IPS-NIHi11 (cell line): ENCODE measurements at regions not wholly inside any gene's neighbourhood (a gene's known extent, or its start where the extent isn't known, plus 50 kb on each side); places are given as distances from the start of the nearest gene placed in this dataset.

Source experiments
- DNase-seq: peaks from one replicate; pipeline ENCODE4 v3.0.0; 2012; ENCODE audit warnings: mixed read lengths, low spot score

DNA sequence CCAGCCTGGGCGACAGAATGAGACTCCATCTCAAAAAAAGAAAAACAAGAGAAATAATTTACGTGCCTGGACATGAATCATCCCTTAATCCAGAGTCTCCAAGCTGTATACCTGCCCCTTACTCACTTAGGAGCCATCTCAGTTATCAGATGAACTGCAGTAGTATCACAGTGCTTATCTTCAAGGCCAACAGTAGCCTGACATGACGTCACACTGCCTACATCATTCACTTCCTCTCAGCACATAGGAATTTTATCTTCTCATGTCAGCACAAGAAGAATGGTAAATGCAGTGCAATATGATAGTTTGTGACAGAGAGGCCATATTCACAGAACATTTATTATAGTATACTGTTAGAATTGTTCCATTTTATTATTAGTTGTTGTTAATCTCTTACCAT lies 216.6 kb downstream of the SS18 start:
- DNase-seq = no peak

DNA sequence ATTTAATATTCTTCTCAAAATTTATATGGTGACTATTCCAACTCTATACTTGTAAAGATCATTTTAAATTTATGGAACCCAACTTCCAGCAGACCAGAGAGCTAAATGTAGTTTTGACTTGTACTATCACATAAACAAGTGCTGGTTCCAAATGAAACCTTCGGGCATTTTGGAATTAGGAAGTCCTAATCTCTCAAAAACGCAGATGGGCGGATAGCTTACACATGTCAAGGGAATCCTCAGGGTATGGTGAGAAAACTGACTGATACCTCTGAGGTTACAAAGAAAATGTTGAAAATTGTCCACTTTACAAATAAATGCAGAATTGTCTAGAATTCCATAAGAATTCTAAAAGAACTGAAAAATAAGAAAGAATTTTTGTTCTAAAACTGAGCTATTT lies 224.1 kb downstream of the SS18 start:
- no peak for DNase-seq

DNA sequence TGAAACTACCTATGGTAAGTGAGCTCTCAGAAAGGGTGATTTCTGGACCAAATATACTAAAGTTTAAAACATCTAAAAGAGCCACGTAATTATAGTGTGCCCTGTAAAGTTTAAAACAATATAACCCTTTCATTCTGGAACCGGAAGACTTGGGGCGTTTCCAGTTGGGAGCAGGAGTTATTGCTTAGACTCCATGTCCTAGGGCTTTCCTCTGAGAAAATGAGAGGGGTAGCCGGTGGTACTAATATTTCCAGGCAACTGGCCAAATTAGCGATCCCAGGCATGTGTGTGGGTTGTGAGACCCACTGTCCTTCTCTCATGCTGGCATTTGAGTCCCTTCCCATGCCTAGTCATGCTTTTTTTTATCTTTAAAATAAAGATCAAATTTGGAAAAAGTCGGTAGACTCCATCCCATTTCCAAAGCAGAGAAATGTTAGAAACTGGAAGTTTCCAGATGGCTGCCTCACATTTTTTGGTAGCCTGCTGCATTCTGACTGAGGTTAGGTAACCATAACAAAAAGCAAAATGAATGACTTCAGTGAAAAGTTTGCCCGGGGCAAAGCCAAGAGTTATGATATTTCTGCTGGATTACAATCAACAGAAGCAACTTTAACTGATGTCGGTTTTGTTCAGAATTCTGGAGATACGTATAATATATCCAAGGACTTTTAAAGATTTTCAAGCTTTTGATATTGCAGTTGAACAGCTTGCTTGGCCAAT lies 227.4 kb downstream of the SS18 start:
- DNase-seq = no peak

DNA sequence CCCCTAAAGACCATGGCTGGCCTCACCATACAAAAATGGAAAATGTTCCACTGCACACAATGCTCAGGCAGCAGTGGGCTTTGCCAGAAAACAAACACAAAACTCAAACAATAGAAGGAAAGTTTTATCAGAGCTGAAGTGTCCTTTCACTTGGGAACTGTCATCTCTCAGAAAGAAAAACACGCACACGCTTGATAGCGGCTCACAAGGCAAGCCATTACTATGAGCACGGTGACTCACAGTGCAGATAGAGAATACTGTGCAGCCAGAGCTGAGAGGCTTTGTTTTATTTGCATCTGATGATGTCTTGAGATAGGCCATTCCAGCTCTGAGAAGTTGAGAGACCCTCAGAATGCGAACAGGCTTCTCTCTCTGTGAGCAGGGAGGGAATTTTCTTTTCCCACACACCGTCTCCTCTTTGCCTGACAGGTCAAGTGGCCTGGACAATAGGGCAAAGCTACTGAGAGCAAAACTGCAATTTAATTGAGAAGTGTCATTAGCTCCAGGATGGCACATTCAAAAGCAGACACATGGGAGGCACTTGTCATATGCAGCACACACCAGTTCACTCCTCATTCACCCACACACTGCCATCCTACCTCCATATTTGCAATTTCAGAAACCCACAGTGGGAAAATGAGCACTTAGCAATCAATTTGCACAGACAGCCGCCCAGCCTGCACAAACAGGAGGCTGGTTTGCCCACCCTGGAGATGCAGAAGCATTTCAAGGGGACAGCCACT lies 236.6 kb downstream of the SS18 start:
- no peak for DNase-seq

DNA sequence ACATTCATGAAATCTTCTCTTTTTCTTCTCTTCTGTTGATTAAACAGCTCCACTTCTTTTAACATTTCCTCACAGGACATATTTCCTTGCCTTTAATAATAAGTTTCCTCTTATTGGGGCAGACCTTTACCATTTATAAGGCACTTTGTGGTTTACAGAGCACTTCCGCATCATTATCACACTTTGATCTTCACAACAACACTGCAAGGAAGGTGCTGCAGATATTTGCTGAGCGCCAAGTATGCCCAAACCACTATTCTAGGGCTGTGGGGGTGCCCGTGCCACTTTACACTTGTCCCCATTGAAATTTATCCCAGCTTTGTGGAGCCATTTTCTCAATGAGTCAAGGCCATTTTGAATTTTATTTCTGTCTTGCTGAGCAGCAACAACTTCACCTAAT lies 246.6 kb downstream of the SS18 start:
- DNase-seq = no peak

DNA sequence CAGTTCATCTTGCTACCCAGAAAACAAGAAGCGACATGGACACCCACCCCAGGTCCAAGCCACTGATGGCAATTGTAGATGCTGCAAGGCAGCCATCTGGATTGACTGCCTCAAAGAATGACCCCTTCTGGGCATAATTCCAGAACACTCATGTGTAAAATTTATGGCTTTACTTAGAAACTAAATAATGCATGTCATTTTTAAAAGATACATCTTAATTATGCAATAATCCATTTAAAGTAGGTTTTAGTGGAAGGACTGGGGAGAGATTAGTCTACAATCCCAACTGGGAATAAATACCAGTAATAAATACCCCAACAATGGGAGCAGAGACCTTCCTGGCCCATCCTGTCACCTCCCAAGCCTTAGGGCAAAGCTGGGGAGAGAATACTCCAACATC lies 247.7 kb downstream of the SS18 start:
- DNase-seq = no peak

DNA sequence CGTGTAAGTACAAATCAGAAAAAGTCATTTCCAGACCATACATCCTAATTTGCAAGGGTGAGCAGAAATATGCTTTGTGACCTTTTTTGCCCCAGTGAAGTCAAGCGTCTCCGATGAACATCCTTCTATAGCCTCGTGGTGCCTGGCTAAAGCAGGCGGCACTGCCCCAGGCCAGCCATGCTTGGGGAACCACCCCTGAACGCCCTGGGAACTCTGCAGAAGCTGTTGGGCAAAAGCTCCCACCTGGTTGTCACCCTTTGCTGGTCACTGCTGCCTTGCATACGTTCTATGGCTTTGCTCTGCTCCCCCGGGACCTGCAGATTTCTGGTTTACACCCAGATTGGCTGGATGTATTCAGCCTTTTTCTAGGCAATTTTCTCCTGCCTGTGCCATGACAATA lies 256.4 kb downstream of the SS18 start:
- no peak for DNase-seq

DNA sequence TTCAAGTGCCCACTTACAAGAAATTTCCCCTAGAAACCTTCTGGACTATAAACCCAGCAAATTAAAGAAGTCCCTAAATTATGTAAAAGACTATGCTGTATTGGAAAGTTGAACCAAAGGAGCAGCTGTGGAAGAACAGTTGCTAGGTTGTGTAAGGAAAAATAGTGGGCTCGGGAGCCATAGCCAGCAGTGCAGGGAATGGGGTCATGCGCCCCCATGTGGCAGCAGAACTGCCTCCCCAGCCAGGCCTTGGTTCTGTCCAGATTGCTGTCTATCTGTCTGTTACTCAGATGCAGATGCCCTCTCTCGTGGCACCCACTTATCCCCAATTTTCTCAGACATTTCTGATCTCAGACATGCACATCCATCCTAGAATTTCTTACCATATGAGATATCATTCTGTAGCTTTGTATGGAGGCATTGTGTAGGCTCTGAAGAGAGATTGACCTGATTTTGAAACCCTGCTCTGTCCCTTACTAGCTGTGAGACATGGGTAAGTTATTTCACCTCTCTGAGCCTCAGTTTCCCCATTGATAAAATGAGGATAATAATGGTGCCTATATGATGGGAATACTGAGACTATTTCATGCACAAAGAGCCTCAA lies 258.3 kb downstream of the SS18 start:
- peak; percentile 74 for DNase-seq

DNA sequence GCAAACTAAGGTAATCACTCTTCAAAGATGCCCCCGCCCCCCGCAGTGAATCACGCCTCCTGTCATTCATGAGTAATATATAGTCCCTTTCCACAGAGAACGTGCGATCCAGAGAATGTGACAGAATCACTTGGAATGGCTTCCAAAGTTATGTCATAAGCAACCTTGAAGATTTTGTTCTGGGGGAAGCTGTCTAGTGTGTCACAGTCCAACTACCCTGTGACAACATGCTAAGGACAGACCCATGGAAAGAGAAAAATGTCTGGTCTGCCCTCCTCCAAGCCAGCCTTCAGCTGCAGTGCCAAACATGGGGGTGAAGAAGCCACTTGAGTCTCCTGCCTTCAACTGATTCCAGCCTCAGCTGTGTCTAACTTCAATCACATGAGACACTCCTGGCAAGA lies 259.1 kb downstream of the SS18 start:
- no peak for DNase-seq

DNA sequence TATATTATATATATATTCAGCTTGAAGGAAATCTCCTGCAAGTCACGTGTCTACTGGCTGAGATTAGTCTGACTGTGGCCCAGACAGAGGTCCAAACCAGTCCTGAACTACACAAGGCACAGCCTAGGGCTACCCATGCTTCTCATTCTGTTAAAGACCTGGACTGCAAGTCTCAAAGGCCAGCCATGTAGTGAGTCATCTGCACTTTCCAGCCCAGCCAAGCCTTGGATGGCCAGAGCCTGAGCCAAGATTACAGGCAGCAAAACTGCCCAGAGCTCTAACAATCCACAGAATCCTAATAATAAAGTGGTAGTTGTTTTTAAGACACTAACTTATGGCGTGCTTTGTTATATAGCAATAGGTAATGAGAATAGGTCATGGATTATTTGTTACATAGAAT lies 259.6 kb downstream of the SS18 start:
- DNase-seq = no peak

DNA sequence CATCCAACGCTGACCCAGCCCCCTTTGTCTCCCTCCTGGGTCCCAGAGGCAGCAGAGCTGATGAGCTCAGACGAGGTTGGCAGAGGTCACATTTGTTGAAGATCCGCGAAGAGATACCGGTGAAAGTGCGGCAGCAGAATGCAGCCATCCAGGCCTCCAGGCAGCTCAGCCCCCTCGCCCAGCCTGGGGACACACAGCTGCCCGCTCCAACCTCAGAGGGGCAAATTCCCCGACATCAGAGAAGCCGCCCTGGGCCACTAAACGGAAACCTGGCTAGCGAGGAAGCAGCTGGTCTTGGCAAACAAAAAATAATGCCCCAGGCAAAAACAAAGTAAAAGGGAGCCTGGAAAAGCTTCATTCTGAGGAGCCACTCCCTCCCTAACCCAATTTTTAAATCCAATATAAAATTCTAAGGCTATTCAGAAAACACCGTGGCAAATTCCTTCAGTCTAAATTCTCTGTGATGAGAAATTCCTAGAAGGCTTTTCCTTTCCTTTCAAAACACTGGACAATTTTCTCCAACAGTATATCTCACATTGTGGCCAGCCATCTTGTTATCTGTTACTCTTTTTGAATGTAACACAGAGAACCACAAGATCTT lies 262.4 kb downstream of the SS18 start:
- no peak for DNase-seq

DNA sequence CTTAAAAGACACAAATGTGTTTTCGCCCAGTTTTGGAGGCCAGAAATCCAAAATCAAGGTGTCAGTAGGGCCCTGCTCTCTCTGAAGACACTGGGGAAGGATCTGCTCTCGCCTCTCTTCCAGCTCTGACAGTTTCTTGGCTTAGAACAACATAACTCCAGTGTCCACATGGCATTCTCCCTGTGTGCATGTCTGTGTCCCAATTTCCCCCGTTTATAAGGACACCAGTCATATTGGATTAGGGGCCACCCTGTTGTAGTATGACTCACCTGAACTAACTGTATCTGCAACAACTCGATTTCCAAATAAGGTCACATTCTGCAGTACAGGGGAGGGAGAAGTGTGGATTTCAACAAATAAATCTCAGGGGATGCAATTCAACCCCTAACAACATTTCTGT lies 263.2 kb downstream of the SS18 start:
- no peak for DNase-seq

DNA sequence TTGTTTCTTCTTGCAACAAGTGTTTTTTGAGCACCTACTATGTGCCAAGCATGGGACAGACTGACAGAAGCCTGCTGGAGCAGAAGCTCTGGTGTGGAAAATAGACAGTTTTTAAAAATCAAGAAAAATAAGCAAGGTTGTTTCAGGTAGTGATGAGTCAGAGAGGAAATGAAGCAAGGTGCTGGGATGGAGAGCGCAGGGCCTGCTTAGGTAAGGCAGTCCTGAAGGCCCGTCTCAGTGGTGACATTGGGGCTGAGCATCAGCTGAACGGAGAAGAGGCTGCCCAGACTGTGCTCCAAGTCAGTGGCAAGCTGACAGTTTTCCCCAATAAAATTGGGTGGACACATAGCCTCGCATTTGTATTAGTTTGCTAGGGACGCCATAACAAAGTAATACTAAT lies 263.6 kb downstream of the SS18 start:
- no peak for DNase-seq

DNA sequence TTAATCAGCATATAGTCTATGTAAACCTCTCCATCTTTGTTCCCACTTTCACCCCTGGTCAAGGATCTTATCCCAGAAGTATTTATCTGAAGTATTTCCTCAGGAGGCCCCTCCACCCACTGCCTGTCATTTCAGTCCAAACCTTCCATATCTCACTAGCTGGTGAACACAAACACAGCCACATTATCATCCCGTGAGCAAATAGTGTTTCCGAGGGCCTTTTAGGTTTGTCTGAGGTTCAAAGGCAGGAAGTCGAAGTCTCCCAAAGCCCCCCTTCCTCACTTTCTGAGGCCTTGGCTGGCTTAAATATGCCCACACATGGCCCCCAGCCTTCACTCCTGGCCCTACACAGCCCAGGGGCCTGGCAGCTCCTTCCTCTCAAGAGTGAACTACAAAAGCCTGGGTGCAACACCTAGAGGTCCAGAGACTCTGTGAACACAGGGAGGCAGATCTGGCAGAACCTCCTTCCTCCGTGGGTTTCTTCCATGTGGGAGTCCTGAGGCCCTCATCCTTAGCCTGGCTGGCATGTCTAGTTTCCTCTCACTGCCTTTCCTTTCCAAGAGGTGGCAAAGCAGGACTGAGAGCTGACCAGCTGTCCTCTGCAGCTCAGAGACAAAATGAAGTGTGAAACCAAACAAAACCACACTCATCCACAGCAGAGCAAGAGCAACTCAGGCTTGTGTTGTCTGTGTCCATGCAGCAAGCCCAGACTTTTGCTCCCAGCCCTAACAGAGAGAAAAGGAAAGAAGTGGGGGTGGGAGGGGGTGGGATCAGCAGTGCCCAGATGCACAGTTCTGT lies 264.2 kb downstream of the SS18 start:
- DNase-seq = no peak

DNA sequence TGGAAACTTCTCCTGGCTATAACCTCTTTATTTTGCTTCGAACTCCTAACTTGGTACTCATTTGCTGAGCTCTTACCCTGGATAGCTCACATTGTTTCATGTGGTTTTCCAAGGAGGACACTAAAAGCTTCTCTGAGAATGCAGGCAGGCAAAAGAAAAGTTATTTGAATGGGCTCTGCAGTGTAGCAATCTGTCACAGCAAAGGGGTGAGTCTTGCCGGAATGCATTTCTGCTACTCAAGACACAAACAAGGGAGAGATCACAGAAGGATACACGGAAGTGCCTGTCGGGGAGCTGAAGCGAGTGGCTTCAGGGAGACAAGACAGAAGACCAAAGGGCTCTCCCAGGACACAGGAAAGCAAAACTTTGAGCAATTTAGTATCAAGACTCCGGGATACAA lies 265.4 kb downstream of the SS18 start:
- DNase-seq = no peak

DNA sequence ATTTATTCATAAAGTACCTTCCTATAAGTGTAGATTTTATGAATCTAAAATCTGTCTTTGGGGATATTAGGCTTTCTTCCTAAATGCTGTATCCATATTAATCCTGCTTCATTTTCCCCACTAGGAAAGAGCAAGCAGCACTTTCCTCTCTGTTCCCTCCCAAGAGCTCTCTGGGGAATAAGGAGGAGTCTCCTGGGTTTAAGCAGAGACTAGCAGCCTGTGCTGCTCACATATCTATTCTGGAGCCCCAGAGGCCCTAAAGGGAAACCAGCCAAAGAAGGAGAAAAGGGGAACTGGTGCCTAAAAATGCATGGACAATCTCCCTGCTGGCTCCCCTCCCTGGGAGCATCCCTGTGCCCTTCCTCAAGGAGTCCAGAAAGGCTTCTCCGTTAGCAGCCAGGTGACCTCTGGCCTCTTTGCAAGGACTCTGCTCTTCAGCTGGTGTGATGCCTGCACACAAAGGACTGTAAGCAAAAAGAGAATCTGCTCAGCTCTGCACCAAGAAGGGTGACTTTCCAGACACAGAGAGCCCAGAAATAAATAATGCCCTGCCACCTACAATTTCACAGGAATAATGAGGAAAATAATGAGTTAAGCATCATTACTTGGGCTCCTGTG lies 270.6 kb downstream of the SS18 start:
- no peak for DNase-seq

DNA sequence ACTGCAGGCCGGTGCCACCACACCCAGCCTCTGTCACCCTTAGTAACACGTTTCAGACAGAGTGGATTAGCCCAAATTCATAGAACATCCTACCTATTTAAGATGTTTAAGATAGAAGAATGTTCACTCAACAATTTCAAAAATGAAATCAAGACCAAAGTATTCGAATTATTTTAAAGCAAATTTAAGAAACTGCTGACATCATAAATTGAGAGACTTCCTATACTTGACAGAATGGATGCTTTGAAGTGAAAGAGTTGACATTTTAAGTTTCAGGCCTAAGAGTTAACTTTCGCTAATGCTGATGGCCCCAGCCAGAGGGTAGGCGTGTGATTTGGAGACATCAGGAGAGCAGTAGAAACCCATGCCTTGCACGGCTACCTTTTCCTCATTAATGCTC lies 271.9 kb downstream of the SS18 start:
- no peak for DNase-seq

DNA sequence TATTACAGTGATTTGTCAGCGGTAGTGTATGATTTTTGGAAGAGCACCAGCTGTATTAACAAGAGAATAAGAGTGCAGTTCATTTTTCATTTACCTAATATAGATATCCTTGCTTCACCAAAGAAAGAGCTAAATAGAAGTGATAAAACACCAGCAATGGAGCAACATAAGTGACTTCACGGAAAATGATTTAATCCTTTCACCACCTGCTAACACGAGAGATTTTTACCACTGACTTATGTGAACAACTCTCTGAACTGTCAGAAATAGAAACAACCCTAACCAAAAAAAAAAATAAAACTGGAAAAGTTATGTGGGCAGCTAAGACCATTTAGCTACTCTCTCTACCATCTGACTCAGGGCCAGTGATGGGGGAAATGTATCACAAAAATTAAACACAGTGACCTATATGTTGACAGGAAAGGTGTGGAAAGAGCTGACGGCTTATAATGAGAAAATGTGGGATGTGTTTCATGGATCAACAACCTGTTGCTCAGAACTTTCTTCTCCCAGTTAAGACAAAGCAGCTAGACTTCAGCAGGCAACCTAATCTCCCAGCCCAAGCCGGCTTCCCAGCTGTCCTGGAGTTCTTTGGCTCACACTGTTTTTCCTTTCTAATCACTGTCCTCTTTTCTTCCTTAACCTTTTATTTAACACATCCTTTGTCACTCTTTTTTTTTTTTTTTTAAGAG lies 272.7 kb downstream of the SS18 start:
- no peak for DNase-seq

DNA sequence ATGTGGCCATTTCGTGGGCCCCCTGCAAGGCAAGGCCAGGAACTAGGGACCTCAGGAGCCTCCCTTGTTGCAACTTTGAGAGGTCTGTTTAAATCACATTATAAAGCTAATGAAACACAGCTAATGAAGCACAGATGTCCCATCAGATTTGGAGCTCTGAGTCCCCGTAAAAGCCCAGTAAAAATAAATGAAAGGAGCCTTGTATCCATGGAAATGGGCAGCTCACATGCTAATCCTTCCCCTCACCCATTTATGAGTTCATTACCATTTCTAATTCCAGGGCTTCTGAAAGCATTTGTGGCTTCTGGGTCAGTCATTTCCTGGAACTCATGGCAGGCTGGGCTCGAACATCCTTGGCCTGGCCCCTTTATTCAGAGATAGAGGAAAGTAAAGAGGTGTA lies 274.8 kb downstream of the SS18 start:
- no peak for DNase-seq

DNA sequence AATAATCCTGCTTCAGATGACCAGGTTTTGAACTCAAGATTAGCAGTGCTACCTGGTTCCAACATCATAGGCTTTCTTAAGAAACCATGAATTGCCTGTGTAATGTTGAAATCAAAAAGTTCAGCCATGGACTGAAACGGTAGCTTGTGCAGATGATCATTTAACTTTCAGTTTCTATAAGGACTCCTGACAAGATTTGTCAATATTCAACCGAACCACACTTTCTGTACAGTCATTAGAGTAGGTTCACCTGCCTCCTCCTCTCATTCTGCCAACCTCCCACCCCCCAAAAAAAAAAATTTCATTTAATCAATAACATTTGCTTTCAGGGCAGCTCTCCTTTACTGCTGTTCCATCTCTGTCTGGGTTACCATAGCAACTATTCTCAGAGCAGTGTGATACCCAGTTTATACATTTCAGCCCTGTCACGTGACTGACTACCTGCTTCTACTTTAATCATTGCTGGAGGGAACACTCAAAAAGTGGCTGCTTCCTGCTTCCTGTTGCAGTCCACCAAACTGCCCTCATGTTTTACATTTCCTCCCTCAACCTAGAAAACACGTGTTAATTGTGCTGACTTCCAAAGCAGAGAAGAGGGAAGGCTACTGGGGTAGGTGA lies 275.5 kb downstream of the SS18 start:
- no peak for DNase-seq

DNA sequence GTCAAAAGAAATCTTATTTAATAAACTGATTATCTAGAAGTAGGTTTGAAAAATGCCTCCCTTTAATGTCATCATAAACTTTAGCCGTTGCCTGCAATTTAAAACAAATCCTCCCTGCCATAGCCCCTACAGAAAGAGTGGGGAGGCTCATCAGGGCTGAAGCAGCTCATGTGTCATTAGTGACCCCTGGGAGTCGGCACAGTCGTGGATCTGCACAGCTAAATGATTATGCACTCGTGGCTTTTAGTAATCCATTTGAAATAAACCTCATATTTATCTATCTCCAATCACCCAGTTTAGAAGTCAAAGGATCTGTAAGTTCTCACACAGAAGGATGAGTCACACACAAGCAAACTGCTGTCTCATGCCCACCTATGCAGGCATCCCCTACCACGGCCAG lies 277.3 kb downstream of the SS18 start:
- no peak for DNase-seq
